ENCODE measurements at regions not wholly inside any gene's neighbourhood (a gene's known extent, or its start where the extent isn't known, plus 50 kb on each side); places are given as distances from the start of the nearest gene placed in this dataset.

DNA sequence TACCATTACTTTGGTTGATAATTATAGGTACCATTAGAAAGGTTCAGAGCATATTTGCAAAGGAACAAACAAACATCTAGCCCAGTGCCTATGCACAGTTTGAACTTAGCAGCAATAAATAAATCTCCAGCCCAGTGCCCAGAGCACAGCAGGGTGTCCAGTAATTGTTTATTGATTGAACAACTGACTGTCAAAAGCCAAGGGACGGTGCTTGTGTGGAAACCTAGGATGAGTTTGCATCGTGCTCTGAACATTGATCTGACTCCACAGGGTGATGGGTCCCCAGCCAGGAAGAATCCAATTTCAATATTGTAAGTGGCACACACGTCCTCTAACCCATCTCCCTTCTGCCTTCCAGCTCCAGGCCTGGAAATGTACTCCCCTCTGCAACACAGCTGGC lies 625.5 kb upstream of the C16orf82 start:
- TF ChIP-seq, protein P1, sequence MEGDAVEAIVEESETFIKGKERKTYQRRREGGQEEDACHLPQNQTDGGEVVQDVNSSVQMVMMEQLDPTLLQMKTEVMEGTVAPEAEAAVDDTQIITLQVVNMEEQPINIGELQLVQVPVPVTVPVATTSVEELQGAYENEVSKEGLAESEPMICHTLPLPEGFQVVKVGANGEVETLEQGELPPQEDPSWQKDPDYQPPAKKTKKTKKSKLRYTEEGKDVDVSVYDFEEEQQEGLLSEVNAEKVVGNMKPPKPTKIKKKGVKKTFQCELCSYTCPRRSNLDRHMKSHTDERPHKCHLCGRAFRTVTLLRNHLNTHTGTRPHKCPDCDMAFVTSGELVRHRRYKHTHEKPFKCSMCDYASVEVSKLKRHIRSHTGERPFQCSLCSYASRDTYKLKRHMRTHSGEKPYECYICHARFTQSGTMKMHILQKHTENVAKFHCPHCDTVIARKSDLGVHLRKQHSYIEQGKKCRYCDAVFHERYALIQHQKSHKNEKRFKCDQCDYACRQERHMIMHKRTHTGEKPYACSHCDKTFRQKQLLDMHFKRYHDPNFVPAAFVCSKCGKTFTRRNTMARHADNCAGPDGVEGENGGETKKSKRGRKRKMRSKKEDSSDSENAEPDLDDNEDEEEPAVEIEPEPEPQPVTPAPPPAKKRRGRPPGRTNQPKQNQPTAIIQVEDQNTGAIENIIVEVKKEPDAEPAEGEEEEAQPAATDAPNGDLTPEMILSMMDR (IDR thresholded peaks at IDR 0.05): no peak
- TF ChIP-seq POLR2A (IDR thresholded peaks at IDR 0.05): no peak
- no peak for TF ChIP-seq POLR2AphosphoS5 (IDR thresholded peaks at IDR 0.05)
- no peak for TF ChIP-seq EP300 (IDR thresholded peaks at IDR 0.05)
